NOMO-1 treated with dmso at 0.1 percent for 144 hours (cell line): ENCODE measurements at regions not wholly inside any gene's neighbourhood (a gene's known extent, or its start where the extent isn't known, plus 50 kb on each side); places are given as distances from the start of the nearest gene placed in this dataset.

Source experiments
- DNase-seq: peaks from one replicate; lab custom pipeline; 2025; ENCODE audit not compliant: unreplicated experiment; lab: John Stamatoyannopoulos, UW

GRCh38 chr6:88359530-88360202 is 193.5 kb upstream of the CNR1 start:
- no peak for DNase-seq

GRCh38 chr6:88358846-88359245 is 192.7 kb upstream of the CNR1 start:
- no peak for DNase-seq

- no peak for DNase-seq
These were observed 183.4 kb upstream of the CNR1 start for GRCh38 chr6:88349511-88349910.

- no peak for DNase-seq
These were observed 176.2 kb upstream of the CNR1 start for GRCh38 chr6:88342336-88342735.

GRCh38 chr6:88339761-88340160 is 173.6 kb upstream of the CNR1 start:
- no peak for DNase-seq

- no peak for DNase-seq
These were observed 155.2 kb upstream of the CNR1 start for GRCh38 chr6:88321306-88321705.

- no peak for DNase-seq
These were observed 145.4 kb upstream of the CNR1 start for GRCh38 chr6:88311561-88311960.

- no peak for DNase-seq
These were observed 138.4 kb upstream of the CNR1 start for GRCh38 chr6:88304520-88304919.

- DNase-seq = no peak
These were observed 136.7 kb upstream of the CNR1 start for GRCh38 chr6:88302769-88303225.

GRCh38 chr6:88301888-88302768 is 136.0 kb upstream of the CNR1 start:
- no peak for DNase-seq

- no peak for DNase-seq
These were observed 135.1 kb upstream of the CNR1 start for GRCh38 chr6:88301256-88301655.

- DNase-seq = no peak
These were observed 132.1 kb upstream of the CNR1 start for GRCh38 chr6:88298066-88298845.

GRCh38 chr6:88296694-88297093 is 130.5 kb upstream of the CNR1 start:
- no peak for DNase-seq

- DNase-seq = no peak
These were observed 129.5 kb upstream of the CNR1 start for GRCh38 chr6:88295663-88296062.

- no peak for DNase-seq
These were observed 128.6 kb upstream of the CNR1 start for GRCh38 chr6:88294702-88295101.

- DNase-seq = peak; percentile 69
These were observed 124.3 kb upstream of the CNR1 start for GRCh38 chr6:88290411-88290810.

GRCh38 chr6:88287696-88288095 is 121.5 kb upstream of the CNR1 start:
- DNase-seq = no peak

- no peak for DNase-seq
These were observed 110.2 kb upstream of the CNR1 start for GRCh38 chr6:88276331-88276730.

- no peak for DNase-seq
These were observed 102.4 kb upstream of the CNR1 start for GRCh38 chr6:88268508-88268907.

GRCh38 chr6:88266126-88266525 is 100.0 kb upstream of the CNR1 start:
- no peak for DNase-seq

GRCh38 chr6:88263591-88263990 is 97.4 kb upstream of the CNR1 start:
- peak; percentile 39 for DNase-seq

- DNase-seq = peak; percentile 54
These were observed 96.2 kb upstream of the CNR1 start for GRCh38 chr6:88262332-88262731.
